H54 (cell line): ENCODE measurements at regions not wholly inside any gene's neighbourhood (a gene's known extent, or its start where the extent isn't known, plus 50 kb on each side); places are given as distances from the start of the nearest gene placed in this dataset.

ENCODE experiments used
- DNase-seq: peaks from one replicate; pipeline ENCODE4 v3.0.0; 2011; ENCODE audit warnings: low spot score, mixed read lengths; ENCODE audit not compliant: insufficient read length
- FAIRE-seq: peaks from 3 replicates; lab custom pipeline; 2011; peaks lifted over from hg19 to GRCh38; lab: Jason Lieb, UNC
- POLR2A ChIP-seq: IDR thresholded peaks from 2 replicates; pipeline ENCODE4 v1.6.1; 2011; ENCODE audit warnings: low read depth, mild to moderate bottlenecking, low read length

GRCh38 chr2:2765839-2766495, 434.9 kb upstream of the MYT1L start:
- no peak for DNase-seq
- TF ChIP-seq POLR2A: no peak
- no peak for FAIRE-seq

GRCh38 chr2:2765176-2765800, 434.2 kb upstream of the MYT1L start:
- no peak for FAIRE-seq
- TF ChIP-seq POLR2A: no peak

GRCh38 chr2:2764739-2765138, 433.7 kb upstream of the MYT1L start:
- TF ChIP-seq POLR2A: no peak
- FAIRE-seq (no peak), DNase-seq (no peak)

More at GRCh38 chr2:2765176-2765800, 434.2 kb upstream of the MYT1L start:
- no peak for DNase-seq

DNA sequence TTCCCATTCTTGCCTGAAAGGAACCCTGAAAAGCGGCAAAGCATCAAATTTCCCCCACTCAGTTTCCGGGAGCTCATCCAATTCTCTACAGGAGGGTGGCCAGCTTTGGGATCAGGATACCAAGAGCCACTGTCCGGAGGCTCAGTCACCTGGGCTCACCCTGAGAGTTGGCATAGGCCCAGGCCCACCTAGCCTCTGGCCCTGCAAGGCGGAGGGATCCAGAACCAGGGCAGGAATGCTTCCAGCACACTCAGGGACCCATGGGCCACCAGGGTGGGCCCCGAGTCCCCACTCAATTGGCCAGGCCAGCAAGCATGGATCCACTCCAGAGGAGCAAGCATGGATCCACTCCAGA, 432.9 kb upstream of the MYT1L start:
- DNase-seq (no peak), FAIRE-seq (no peak)
- TF ChIP-seq POLR2A: no peak

- no peak for DNase-seq
- no peak for TF ChIP-seq POLR2A
- FAIRE-seq: no peak
Measured at GRCh38 chr2:2763351-2764000, 432.4 kb upstream of the MYT1L start.

DNA sequence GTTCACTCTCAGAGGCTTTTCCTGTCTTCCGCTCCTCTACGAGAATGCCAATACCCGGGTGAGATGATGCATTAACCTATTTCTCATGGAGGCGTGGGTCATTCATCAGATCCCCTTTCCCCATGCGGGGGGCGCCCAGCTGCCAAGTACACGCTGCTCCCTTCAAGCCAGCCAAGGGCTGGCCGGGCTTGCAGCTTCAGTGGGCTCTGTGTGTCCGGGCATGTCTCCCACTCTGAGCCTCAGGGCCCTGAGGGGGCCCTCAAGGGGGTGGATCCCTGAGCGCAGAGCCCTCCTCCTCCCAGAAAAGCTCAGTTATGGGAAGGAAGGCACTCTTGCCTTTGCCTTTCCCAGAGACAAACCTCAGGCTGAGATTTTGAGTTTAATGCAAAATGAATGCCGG, 431.8 kb upstream of the MYT1L start:
- no peak for TF ChIP-seq POLR2A
- FAIRE-seq: no peak
- no peak for DNase-seq

GRCh38 chr2:2762166-2762908, 431.3 kb upstream of the MYT1L start:
- TF ChIP-seq POLR2A: no peak
- FAIRE-seq: no peak

GRCh38 chr2:2758793-2759367, 427.8 kb upstream of the MYT1L start:
- no peak for TF ChIP-seq POLR2A
- FAIRE-seq: no peak
- DNase-seq: no peak

More at GRCh38 chr2:2762166-2762908, 431.3 kb upstream of the MYT1L start:
- no peak for DNase-seq

DNA sequence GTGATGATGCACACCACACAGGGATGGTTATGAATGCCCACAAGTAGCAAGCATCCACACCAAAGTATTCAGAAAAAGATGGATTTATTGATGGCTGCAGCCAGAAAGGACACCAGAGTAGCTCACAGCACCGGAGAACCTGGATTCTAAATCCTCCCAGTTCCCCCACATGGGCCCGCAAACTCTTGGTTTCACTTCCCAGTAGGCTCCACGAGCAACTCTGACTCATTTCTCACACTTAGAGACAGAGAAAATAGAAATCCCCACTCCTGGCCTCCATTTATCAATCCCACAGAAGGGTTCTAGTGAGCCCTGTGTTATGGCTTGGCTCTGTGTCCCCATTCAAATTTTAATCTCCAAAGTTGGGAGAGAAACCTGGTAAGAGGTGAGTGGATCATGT, 426.7 kb upstream of the MYT1L start:
- DNase-seq (no peak), FAIRE-seq (no peak)
- TF ChIP-seq POLR2A: no peak

GRCh38 chr2:2756886-2757285, 425.8 kb upstream of the MYT1L start:
- no peak for FAIRE-seq
- no peak for TF ChIP-seq POLR2A
- no peak for DNase-seq

GRCh38 chr2:2755990-2756389, 424.9 kb upstream of the MYT1L start:
- DNase-seq (no peak), FAIRE-seq (no peak)
- no peak for TF ChIP-seq POLR2A

DNA sequence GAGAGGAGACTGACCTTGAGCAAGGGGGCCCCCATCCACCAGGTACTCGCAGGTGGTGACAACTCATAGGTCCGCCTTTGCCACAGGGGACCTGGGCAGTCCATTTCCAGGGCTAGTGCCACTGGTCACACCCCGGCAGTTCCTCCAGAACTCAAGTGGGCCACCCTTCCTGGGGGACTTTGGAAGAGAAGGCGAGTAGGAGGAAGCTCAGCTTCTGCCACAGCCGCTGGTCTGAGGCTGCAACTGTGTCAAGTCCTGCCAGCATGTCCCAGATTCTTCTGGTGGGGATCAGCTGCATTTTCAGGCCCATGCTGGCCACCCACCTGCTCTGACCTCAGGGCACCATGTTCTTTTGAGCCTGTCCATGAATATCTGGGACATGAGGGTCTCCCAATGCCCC, 423.9 kb upstream of the MYT1L start:
- no peak for TF ChIP-seq POLR2A
- FAIRE-seq: no peak
- DNase-seq: no peak

DNA sequence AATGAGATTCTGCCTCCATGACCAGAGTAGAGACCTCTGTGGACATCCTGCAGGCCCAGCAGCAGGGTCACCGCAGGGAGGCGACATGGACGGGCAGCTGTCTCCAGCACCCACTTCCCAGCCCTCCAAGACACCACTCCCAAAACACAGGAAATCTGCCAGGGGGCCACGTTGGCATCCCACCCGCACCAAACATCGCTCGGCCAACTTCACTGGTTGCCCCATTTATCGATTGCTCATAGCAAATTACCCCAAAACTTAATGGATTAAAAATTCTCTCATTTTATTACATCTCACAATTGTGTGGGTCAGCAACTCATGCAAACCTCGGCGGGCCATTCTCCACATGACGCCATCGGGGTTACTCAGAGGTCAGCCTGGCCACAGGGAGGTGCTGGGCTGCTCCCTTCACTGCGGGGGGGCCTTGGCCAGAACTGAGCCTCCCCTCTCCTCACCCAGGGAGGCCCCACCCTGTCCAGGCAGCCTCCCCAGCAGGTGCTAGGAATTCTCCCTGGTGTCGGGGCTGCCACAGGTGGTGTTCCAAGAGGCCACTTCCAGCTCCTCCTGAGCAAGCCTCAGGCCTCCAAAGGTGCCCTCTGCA, 420.7 kb upstream of the MYT1L start:
- no peak for FAIRE-seq
- DNase-seq: no peak
- TF ChIP-seq POLR2A: no peak
